GM12878 (cell line): ENCODE measurements at regions not wholly inside any gene's neighbourhood (a gene's known extent, or its start where the extent isn't known, plus 50 kb on each side); places are given as distances from the start of the nearest gene placed in this dataset.

Experiments used
- ATAC-seq: fragments of 200-7000 bp; cut with Tn5 transposase; 3 replicates; pipeline ENCODE4 v1.9.1; 2020; ENCODE audit warnings: mild to moderate bottlenecking, moderate library complexity
- BruUV-seq: library from RNA; stranded (reverse); fragments of 400-500 nt; replicated peaks from 2 replicates; lab custom pipeline; 2021; lab: Mats Ljungman, UMichigan
- CTCF ChIA-PET: fragments of 300-600 bp; sonication (Branson Sonifier 250); formaldehyde crosslinking; extraction: SDS; loops from one replicate; lab custom pipeline; 2021; ENCODE audit warnings: inconsistent platforms; lab: Yijun Ruan, JAX
- POLR2A ChIA-PET: fragments of 350-600 bp; formaldehyde crosslinking; extraction: SDS; loops from one replicate; lab custom pipeline; 2021; ENCODE audit warnings: inconsistent platforms; lab: Charles Lee
- RAD21 ChIA-PET: fragments of 300-600 bp; sonication (Branson Sonifier 250); formaldehyde crosslinking; loops from one replicate; lab custom pipeline; 2023; ENCODE audit warnings: antibody characterized with exemption; ENCODE audit not compliant: unreplicated experiment; lab: Charles Lee
- SMC1A ChIA-PET: fragments of 300-600 bp; sonication (Branson Sonifier 250); formaldehyde crosslinking; loops from one replicate; lab custom pipeline; 2023; ENCODE audit not compliant: unreplicated experiment, uncharacterized antibody; lab: Charles Lee
- DNase-seq: peaks from one replicate; pipeline ENCODE4 v3.0.0-alpha.2; 2011; ENCODE audit warnings: low read depth, low spot score
- FAIRE-seq: peaks from 3 replicates; lab custom pipeline; 2011; peaks lifted over from hg19 to GRCh38; lab: Jason Lieb, UNC
- H2AFZ ChIP-seq: 2 replicates; pipeline ENCODE4 v1.6.0; 2011; ENCODE audit warnings: low read depth, low read length, control low read depth; ENCODE audit not compliant: control insufficient read depth
- H3K27ac ChIP-seq: 2 replicates; pipeline ENCODE4 v1.5.1; 2011; ENCODE audit warnings: control low read depth; ENCODE audit not compliant: control insufficient read depth, insufficient read depth
- H3K27me3 ChIP-seq, 2 experiments: replicated peaks in 1 of 2; 2 replicates each; pipeline versions ENCODE4 v1.6.0 to v1.6.1; 2011; ENCODE audit warnings: low read length in 1 of 2; ENCODE audit not compliant: control insufficient read depth in 2 of 2, insufficient read depth in 2 of 2
- H3K36me3 ChIP-seq, 2 experiments: 2 replicates each; pipeline ENCODE4 v1.5.1; 2011; ENCODE audit warnings: low read length in 1 of 2; ENCODE audit not compliant: control insufficient read depth in 2 of 2, insufficient read depth in 2 of 2
- H3K4me1 ChIP-seq: 2 replicates; pipeline ENCODE4 v1.6.1; 2011; ENCODE audit warnings: mild to moderate bottlenecking, low read length, moderate library complexity, mixed read lengths; ENCODE audit not compliant: control insufficient read depth, insufficient read depth
- H3K4me2 ChIP-seq: 2 replicates; pipeline ENCODE4 v1.6.0; 2011; ENCODE audit warnings: control low read depth; ENCODE audit not compliant: control insufficient read depth, insufficient read depth
- H3K4me3 ChIP-seq: fragments of 200-600 bp; sonication (generic); 2 replicates; pipeline ENCODE4 v1.5.1; 2016
- H3K79me2 ChIP-seq: 2 replicates; pipeline ENCODE4 v1.6.0; 2011; ENCODE audit warnings: low read length; ENCODE audit not compliant: control insufficient read depth, insufficient read depth
- H3K9ac ChIP-seq: 2 replicates; pipeline ENCODE4 v1.8.0; 2011; ENCODE audit warnings: low read length, control low read depth, mixed read lengths; ENCODE audit not compliant: control insufficient read depth, insufficient read depth
- H3K9me3 ChIP-seq: replicated peaks from 3 replicates; pipeline ENCODE4 v1.5.1; 2011; ENCODE audit warnings: mild to moderate bottlenecking, low read length; ENCODE audit not compliant: control insufficient read depth, insufficient read depth
- H4K20me1 ChIP-seq: 2 replicates; pipeline ENCODE4 v1.6.0; 2011; ENCODE audit not compliant: control insufficient read depth, insufficient read depth
- E2F4 ChIP-seq: IDR thresholded peaks from 2 replicates; pipeline ENCODE4 v1.6.1; 2012; ENCODE audit warnings: low read depth, low read length, improper control_type of control experiment
- MYB ChIP-seq: fragments of 150-350 bp; IDR thresholded peaks from 2 replicates; pipeline ENCODE4 v1.6.1; 2014; ENCODE audit warnings: mild to moderate bottlenecking, low read depth, low read length, borderline replicate concordance
- NFXL1 ChIP-seq: fragments of 450-650 bp; IDR thresholded peaks from 2 replicates; pipeline ENCODE4 v1.6.1; 2017; ENCODE audit warnings: antibody characterized with exemption, mild to moderate bottlenecking, borderline replicate concordance
- NFYB ChIP-seq: IDR thresholded peaks from 2 replicates; pipeline ENCODE4 v1.6.1; 2011; ENCODE audit warnings: low read depth, mild to moderate bottlenecking, low read length, improper control_type of control experiment, moderate library complexity; ENCODE audit not compliant: insufficient read depth
- NR2C1 ChIP-seq: fragments of 450-650 bp; IDR thresholded peaks from 2 replicates; pipeline ENCODE4 v1.6.1; 2017; ENCODE audit warnings: antibody characterized with exemption, mild to moderate bottlenecking, moderate library complexity
- PBX3 ChIP-seq: IDR thresholded peaks from 2 replicates; pipeline ENCODE4 v1.6.1; 2011; ENCODE audit warnings: mild to moderate bottlenecking, low read depth, low read length, moderate library complexity; ENCODE audit not compliant: insufficient replicate concordance
- RAD21 ChIP-seq: IDR thresholded peaks from 2 replicates; pipeline ENCODE4 v1.6.1; 2011; ENCODE audit warnings: mild to moderate bottlenecking, low read depth, low read length, moderate library complexity; ENCODE audit not compliant: insufficient read depth
- RFX5 ChIP-seq: IDR thresholded peaks from 2 replicates; pipeline ENCODE4 v1.6.1; 2011; ENCODE audit warnings: low read depth, low read length, improper control_type of control experiment
- SKIL ChIP-seq: fragments of 450-650 bp; IDR thresholded peaks from 2 replicates; pipeline ENCODE4 v1.6.1; 2017; ENCODE audit warnings: mild to moderate bottlenecking, low read depth, inconsistent platforms; ENCODE audit not compliant: poor library complexity, severe bottlenecking
- ZNF687 ChIP-seq: fragments of 450-650 bp; IDR thresholded peaks from 2 replicates; pipeline ENCODE4 v1.6.1; 2017; ENCODE audit warnings: mild to moderate bottlenecking, moderate library complexity
- WGBS: methylation state at CpG from one replicate; pipeline ENCODE4 v1.1.6; 2016; ENCODE audit warnings: low lambda C conversion rate; ENCODE audit not compliant: insufficient replicate concordance, insufficient coverage; ENCODE audit errors: missing lambda C conversion rate; 5-methylcytosine and 5-hydroxymethylcytosine counted together
- in situ Hi-C: fragments of 300-500 bp; cut with MboI; formaldehyde crosslinking; loops from 9 replicates; pipeline ENCODE4 v1.14.3; 2018; ENCODE audit warnings: mixed read lengths
- intact Hi-C: fragments of 100-400 bp; cut with micrococcal nuclease; formaldehyde crosslinking; loops from one replicate; pipeline ENCODE4 v1.14.2; 2022; ENCODE audit not compliant: unreplicated experiment

- CTCF ChIA-PET = no interaction called here
- POLR2A ChIA-PET = no interaction called here
- intact Hi-C loops = no loop called here
- RAD21 ChIA-PET = no interaction called here
- no peaks in the 10 kb centered on the region for H3K36me3 ChIP-seq
- no peaks in the 10 kb centered on the region for H3K27me3 ChIP-seq
- H3K4me2 ChIP-seq = no peak overlapping the region
- H3K4me3 ChIP-seq = no peak overlapping the region
- BruUV-seq = no TSS peak
- in situ Hi-C loops = no loop called here
- no peak for ATAC-seq
- H3K79me2 ChIP-seq = no peaks in the 10 kb centered on the region
- no peak for FAIRE-seq
- no peak for DNase-seq
- no peak overlapping the region for H3K9ac ChIP-seq
- H2AFZ ChIP-seq = no peak overlapping the region
- H3K27ac ChIP-seq = no peak overlapping the region
- H3K4me1 ChIP-seq = no peaks in the 10 kb centered on the region
- SMC1A ChIA-PET = no interaction called here
- H4K20me1 ChIP-seq = no peaks in the 10 kb centered on the region
- WGBS = 60% methylated on average over 3 of the region's 3 CpGs
- TF ChIP-seq ZNF687 = no peak
- TF ChIP-seq RAD21 = no peak
- no peak for TF ChIP-seq NFYB
- no peak for TF ChIP-seq SKIL
- no peak for TF ChIP-seq NFXL1
- no peak for TF ChIP-seq PBX3
- no peak for TF ChIP-seq MYB
- no peak for TF ChIP-seq E2F4
- no peak for TF ChIP-seq NR2C1
- no peak for TF ChIP-seq RFX5
- no peaks in the 10 kb centered on the region for H3K9me3 ChIP-seq
Observed at GRCh38 chr2:48120112-48120511, 194.4 kb upstream of the FOXN2 start.
